ENCODE measurements at regions not wholly inside any gene's neighbourhood (a gene's known extent, or its start where the extent isn't known, plus 50 kb on each side); places are given as distances from the start of the nearest gene placed in this dataset.

- TF ChIP-seq CTCF (IDR thresholded peaks at IDR 0.05): no peak
- no peak for TF ChIP-seq POLR2A (IDR thresholded peaks at IDR 0.05)
Measured at GRCh38 chr15:93206893-93207292, 117.9 kb upstream of the RGMA start.
